NAMALWA (cell line): ENCODE measurements at regions not wholly inside any gene's neighbourhood (a gene's known extent, or its start where the extent isn't known, plus 50 kb on each side); places are given as distances from the start of the nearest gene placed in this dataset.

ENCODE experiments used
- DNase-seq: peaks from one replicate; pipeline ENCODE4 v3.0.0-alpha.2; 2015; ENCODE audit warnings: low spot score

- DNase-seq, result no peak
These were observed 711.6 kb downstream of the CDH11 start for GRCh38 chr16:64410306-64410705.

- no peak for DNase-seq
These were observed 712.1 kb downstream of the CDH11 start for GRCh38 chr16:64409783-64410210.

GRCh38 chr16:64408699-64409098 is 713.2 kb downstream of the CDH11 start:
- DNase-seq, result peak; percentile 37

- no peak for DNase-seq
These were observed 715.1 kb downstream of the CDH11 start for GRCh38 chr16:64406770-64407181.

GRCh38 chr16:64403352-64403751 is 718.5 kb downstream of the CDH11 start:
- no peak for DNase-seq

GRCh38 chr16:64398793-64399192 is 723.1 kb downstream of the CDH11 start:
- DNase-seq, result no peak

GRCh38 chr16:64397945-64398508 is 723.8 kb downstream of the CDH11 start:
- no peak for DNase-seq

- DNase-seq, result no peak
These were observed 724.8 kb downstream of the CDH11 start for GRCh38 chr16:64397042-64397441.

GRCh38 chr16:64394061-64394460 is 727.8 kb downstream of the CDH11 start:
- DNase-seq, result no peak

GRCh38 chr16:64392456-64392855 is 729.4 kb downstream of the CDH11 start:
- peak; percentile 10 for DNase-seq

GRCh38 chr16:64391063-64391600 is 730.7 kb downstream of the CDH11 start:
- DNase-seq, result no peak

GRCh38 chr16:64390102-64390501 is 731.8 kb downstream of the CDH11 start:
- DNase-seq, result no peak

- DNase-seq, result no peak
These were observed 737.2 kb downstream of the CDH11 start for GRCh38 chr16:64384636-64385035.

- no peak for DNase-seq
These were observed 739.9 kb downstream of the CDH11 start for GRCh38 chr16:64381979-64382378.

GRCh38 chr16:64380751-64381150 is 741.1 kb downstream of the CDH11 start:
- no peak for DNase-seq

GRCh38 chr16:64375391-64375980 is 746.4 kb downstream of the CDH11 start:
- no peak for DNase-seq

GRCh38 chr16:64370112-64370511 is 751.8 kb downstream of the CDH11 start:
- no peak for DNase-seq

GRCh38 chr16:64365448-64365931 is 756.4 kb downstream of the CDH11 start:
- no peak for DNase-seq

- DNase-seq, result no peak
These were observed 757.0 kb downstream of the CDH11 start for GRCh38 chr16:64364894-64365293.

- DNase-seq, result no peak
These were observed 757.4 kb downstream of the CDH11 start for GRCh38 chr16:64364416-64364815.

GRCh38 chr16:64364016-64364415 is 757.8 kb downstream of the CDH11 start:
- DNase-seq, result no peak

- DNase-seq, result no peak
These were observed 758.8 kb downstream of the CDH11 start for GRCh38 chr16:64363039-64363438.

- no peak for DNase-seq
These were observed 759.7 kb downstream of the CDH11 start for GRCh38 chr16:64362193-64362592.

- DNase-seq, result no peak
These were observed 760.1 kb downstream of the CDH11 start for GRCh38 chr16:64361753-64362152.
